NCI-H748 treated with DMSO at 0.1 percent for 48 hours (cell line): ENCODE measurements at regions not wholly inside any gene's neighbourhood (a gene's known extent, or its start where the extent isn't known, plus 50 kb on each side); places are given as distances from the start of the nearest gene placed in this dataset.
A peak's percentile ranks its signal among the peaks of the same experiment; 100 is the strongest.
"Not testable (repeated sequence)": the region's sequence is repeated elsewhere in the genome, so short reads cannot be mapped to it uniquely, and the experiment has no call there.

Source experiments
- DNase-seq: peaks from one replicate; lab custom pipeline; 2025; lab: John Stamatoyannopoulos, UW

- no peak for DNase-seq
Measured at GRCh38 chr2:175253871-175254270, 72.4 kb upstream of the ATP5MC3 start.

- peak; percentile 20 for DNase-seq
Measured at GRCh38 chr2:175251425-175252041, 70.0 kb upstream of the ATP5MC3 start.

GRCh38 chr2:175247159-175247558 lies 65.6 kb upstream of the ATP5MC3 start:
- DNase-seq = no peak

- no peak for DNase-seq
Measured at GRCh38 chr2:175244697-175245096, 63.2 kb upstream of the ATP5MC3 start.

GRCh38 chr2:175241691-175242090 lies 60.2 kb upstream of the ATP5MC3 start:
- DNase-seq = no peak

GRCh38 chr2:175240033-175240432 lies 58.5 kb upstream of the ATP5MC3 start:
- DNase-seq = not testable (repeated sequence)

GRCh38 chr2:175236930-175237329 lies 55.4 kb upstream of the ATP5MC3 start:
- DNase-seq = no peak

- DNase-seq = no peak
Measured at GRCh38 chr2:175234650-175235049, 53.1 kb upstream of the ATP5MC3 start.

- peak; percentile 11 for DNase-seq
Measured at GRCh38 chr2:175234153-175234552, 52.6 kb upstream of the ATP5MC3 start.

- DNase-seq = no peak
Measured at GRCh38 chr2:175233135-175233719, 51.7 kb upstream of the ATP5MC3 start.
